ENCODE measurements at regions not wholly inside any gene's neighbourhood (a gene's known extent, or its start where the extent isn't known, plus 50 kb on each side); places are given as distances from the start of the nearest gene placed in this dataset.

DNA sequence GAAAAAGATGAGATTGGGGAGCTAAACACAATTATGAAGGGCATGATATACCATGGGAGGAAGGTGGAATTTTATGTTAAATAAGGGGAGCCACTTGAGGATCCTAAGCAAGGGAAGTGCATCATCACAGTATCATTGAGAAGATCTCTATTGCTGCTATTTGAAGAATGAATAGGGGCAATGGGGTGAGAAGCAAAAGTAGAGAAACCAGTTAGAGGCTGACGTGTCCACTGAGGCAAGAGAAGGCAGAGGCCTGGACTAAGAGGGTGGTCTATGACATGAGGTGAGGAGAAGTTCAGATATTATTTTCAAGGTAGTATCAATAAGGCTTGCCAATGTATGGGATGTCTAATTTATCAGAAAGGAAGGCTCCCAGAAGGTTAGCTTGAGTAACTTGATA, 111.6 kb downstream of the TENT5A start:
- peaks cover 0 to 2% (median 0%) of the 10 kb centered on the region in 4 donors for H3K9me3 ChIP-seq (ENCODE audit: control insufficient read depth in 4 of 4, insufficient read depth in 3 of 4, low read length in 3 of 4)
- WGBS, 2 donors: 82 to 93% methylated on average over 1 of the region's 1 CpG
- H3K27me3 ChIP-seq (ENCODE audit: control insufficient read depth in 3 of 3, insufficient read depth in 3 of 3, low read length in 2 of 3): no peaks in the 10 kb centered on the region
- H3K4me3 ChIP-seq: no peak overlapping the region
- no peak overlapping the region for H3K27ac ChIP-seq (ENCODE audit: low read depth in 1 of 2, low read length in 1 of 2)
- DNase-seq (no peak), ATAC-seq (ENCODE audit: insufficient read depth, low FRiP score) (no peak)
- H3K4me1 ChIP-seq (ENCODE audit: control insufficient read depth in 5 of 5, insufficient read depth in 5 of 5, low read length in 5 of 5): no peaks in the 10 kb centered on the region
- H3K9ac ChIP-seq (ENCODE audit: insufficient read depth in 1 of 2, low read length in 2 of 2): no peak overlapping the region
- H3K36me3 ChIP-seq (ENCODE audit: control insufficient read depth in 4 of 4, insufficient read depth in 4 of 4, low read length in 4 of 4): no peaks in the 10 kb centered on the region
- TF ChIP-seq, protein P1, sequence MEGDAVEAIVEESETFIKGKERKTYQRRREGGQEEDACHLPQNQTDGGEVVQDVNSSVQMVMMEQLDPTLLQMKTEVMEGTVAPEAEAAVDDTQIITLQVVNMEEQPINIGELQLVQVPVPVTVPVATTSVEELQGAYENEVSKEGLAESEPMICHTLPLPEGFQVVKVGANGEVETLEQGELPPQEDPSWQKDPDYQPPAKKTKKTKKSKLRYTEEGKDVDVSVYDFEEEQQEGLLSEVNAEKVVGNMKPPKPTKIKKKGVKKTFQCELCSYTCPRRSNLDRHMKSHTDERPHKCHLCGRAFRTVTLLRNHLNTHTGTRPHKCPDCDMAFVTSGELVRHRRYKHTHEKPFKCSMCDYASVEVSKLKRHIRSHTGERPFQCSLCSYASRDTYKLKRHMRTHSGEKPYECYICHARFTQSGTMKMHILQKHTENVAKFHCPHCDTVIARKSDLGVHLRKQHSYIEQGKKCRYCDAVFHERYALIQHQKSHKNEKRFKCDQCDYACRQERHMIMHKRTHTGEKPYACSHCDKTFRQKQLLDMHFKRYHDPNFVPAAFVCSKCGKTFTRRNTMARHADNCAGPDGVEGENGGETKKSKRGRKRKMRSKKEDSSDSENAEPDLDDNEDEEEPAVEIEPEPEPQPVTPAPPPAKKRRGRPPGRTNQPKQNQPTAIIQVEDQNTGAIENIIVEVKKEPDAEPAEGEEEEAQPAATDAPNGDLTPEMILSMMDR (IDR thresholded peaks at IDR 0.05; ENCODE audit: control extremely low read depth, extremely low read depth): no peak

DNA sequence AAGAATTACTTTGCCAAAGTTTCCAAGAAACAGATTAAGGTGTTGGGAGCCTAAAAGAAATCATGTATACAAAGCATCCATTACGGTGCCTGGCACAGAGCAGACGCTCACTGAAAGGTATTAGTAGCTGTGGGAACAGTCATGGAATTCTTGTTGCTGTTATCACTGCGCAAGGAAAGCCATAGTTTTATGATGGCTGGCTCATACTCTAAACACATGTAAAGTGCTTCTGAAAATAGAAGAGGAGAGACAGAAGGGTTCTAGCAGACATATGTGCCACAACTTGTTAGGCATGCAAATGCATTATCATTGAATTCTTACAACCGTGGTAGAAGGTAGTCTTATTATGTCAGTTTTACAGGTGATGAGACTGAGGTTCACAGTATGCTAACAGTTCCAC, 112.4 kb downstream of the TENT5A start:
- H3K27me3 ChIP-seq (ENCODE audit: control insufficient read depth in 3 of 3, insufficient read depth in 3 of 3, low read length in 2 of 3): no peaks in the 10 kb centered on the region
- H3K4me3 ChIP-seq: no peak overlapping the region
- H3K27ac ChIP-seq (ENCODE audit: low read depth in 1 of 2, low read length in 1 of 2): no peak overlapping the region
- no peak for ATAC-seq (ENCODE audit: insufficient read depth, low FRiP score)
- DNase-seq: no peak
- WGBS, 2 donors: 93 to 96% methylated on average over 4 of the region's 4 CpGs
- TF ChIP-seq, protein P1 (IDR thresholded peaks at IDR 0.05; ENCODE audit: control extremely low read depth, extremely low read depth): no peak
- no peaks in the 10 kb centered on the region for H3K36me3 ChIP-seq (ENCODE audit: control insufficient read depth in 4 of 4, insufficient read depth in 4 of 4, low read length in 4 of 4)
- peaks cover 0 to 1% (median 0%) of the 10 kb centered on the region in 4 donors for H3K9me3 ChIP-seq (ENCODE audit: control insufficient read depth in 4 of 4, insufficient read depth in 3 of 4, low read length in 3 of 4)
- H3K9ac ChIP-seq (ENCODE audit: insufficient read depth in 1 of 2, low read length in 2 of 2): no peak overlapping the region
- H3K4me1 ChIP-seq (ENCODE audit: control insufficient read depth in 5 of 5, insufficient read depth in 5 of 5, low read length in 5 of 5): no peaks in the 10 kb centered on the region

DNA sequence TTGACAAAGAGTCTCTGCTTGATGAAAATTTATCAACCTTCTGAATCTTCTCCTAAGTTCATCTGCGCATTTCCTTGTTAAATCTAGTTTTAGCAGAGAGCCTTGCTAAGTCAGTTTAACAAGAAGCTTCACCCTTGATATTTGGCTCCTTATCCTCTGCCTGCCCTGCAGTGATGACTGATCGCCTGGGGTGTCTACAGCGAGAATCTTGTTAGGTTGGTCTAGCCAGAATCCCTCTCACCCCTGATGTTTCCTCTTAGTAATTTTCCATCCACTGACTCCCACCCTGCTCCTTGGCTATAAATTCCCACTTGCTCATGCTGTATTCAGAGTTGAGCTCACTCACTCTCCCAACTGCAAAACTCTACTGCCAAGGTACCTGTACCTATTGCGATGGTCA, 114.1 kb downstream of the TENT5A start:
- Histone ChIP-seq H3K27ac (ENCODE audit: low read depth in 1 of 2, low read length in 1 of 2) (no peak overlapping the region), H3K4me1 (ENCODE audit: control insufficient read depth in 5 of 5, insufficient read depth in 5 of 5, low read length in 5 of 5) (no peaks in the 10 kb centered on the region), H3K4me3 (no peak overlapping the region), H3K9ac (ENCODE audit: insufficient read depth in 1 of 2, low read length in 2 of 2) (no peak overlapping the region), H3K27me3 (ENCODE audit: control insufficient read depth in 3 of 3, insufficient read depth in 3 of 3, low read length in 2 of 3) (no peaks in the 10 kb centered on the region), H3K36me3 (ENCODE audit: control insufficient read depth in 4 of 4, insufficient read depth in 4 of 4, low read length in 4 of 4) (no peaks in the 10 kb centered on the region), H3K9me3 (ENCODE audit: control insufficient read depth in 4 of 4, insufficient read depth in 3 of 4, low read length in 3 of 4) (no peaks in the 10 kb centered on the region)
- no peak for DNase-seq
- 92 to 95% methylated on average over 4 of the region's 4 CpGs for WGBS, 2 donors
- TF ChIP-seq, protein P1 (IDR thresholded peaks at IDR 0.05; ENCODE audit: control extremely low read depth, extremely low read depth): no peak
- no peak for ATAC-seq (ENCODE audit: insufficient read depth, low FRiP score)

DNA sequence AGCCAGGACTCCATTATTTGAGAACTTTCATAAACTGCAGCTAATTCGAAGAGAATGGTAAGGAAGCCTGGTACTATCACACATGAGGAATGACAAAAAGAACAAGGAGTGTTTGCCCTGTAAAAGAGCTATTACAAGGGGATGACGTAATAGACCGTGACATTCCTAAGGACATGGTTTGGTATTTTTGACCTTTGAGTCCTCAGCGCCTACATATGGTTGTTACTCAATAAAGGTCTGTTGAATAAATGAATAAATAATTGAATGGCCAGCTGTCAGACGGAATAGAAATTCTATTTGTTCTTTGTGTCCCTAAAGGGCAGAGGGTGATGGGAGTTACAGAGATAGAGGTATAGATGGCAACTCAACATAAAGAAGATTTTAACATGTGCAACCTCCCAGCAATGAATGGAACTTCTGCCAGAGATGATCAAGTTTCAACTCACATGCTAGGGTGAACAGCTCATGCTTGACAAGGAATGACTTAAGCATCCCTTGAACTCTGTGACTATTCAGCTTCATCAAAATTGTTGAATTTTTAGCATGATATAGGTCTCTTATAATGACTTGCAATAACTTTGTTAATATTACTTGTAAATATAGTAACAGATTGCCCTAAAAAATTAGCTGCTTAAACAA, 115.4 kb downstream of the TENT5A start:
- no peaks in the 10 kb centered on the region for H3K27me3 ChIP-seq (ENCODE audit: control insufficient read depth in 3 of 3, insufficient read depth in 3 of 3, low read length in 2 of 3)
- ATAC-seq (ENCODE audit: insufficient read depth, low FRiP score): no peak
- 67 to 83% methylated on average over 5 of the region's 5 CpGs for WGBS, 2 donors
- H3K4me1 ChIP-seq (ENCODE audit: control insufficient read depth in 5 of 5, insufficient read depth in 5 of 5, low read length in 5 of 5): no peaks in the 10 kb centered on the region
- no peak overlapping the region for H3K27ac ChIP-seq (ENCODE audit: low read depth in 1 of 2, low read length in 1 of 2)
- H3K36me3 ChIP-seq (ENCODE audit: control insufficient read depth in 4 of 4, insufficient read depth in 4 of 4, low read length in 4 of 4): no peaks in the 10 kb centered on the region
- DNase-seq: no peak
- no peak overlapping the region for H3K9ac ChIP-seq (ENCODE audit: insufficient read depth in 1 of 2, low read length in 2 of 2)
- no peak overlapping the region for H3K4me3 ChIP-seq
- no peaks in the 10 kb centered on the region for H3K9me3 ChIP-seq (ENCODE audit: control insufficient read depth in 4 of 4, insufficient read depth in 3 of 4, low read length in 3 of 4)
- TF ChIP-seq, protein P1 (IDR thresholded peaks at IDR 0.05; ENCODE audit: control extremely low read depth, extremely low read depth): no peak

Data from lung (tissue), 11 donors.